ENCODE measurements at regions not wholly inside any gene's neighbourhood (a gene's known extent, or its start where the extent isn't known, plus 50 kb on each side); places are given as distances from the start of the nearest gene placed in this dataset.

DNA sequence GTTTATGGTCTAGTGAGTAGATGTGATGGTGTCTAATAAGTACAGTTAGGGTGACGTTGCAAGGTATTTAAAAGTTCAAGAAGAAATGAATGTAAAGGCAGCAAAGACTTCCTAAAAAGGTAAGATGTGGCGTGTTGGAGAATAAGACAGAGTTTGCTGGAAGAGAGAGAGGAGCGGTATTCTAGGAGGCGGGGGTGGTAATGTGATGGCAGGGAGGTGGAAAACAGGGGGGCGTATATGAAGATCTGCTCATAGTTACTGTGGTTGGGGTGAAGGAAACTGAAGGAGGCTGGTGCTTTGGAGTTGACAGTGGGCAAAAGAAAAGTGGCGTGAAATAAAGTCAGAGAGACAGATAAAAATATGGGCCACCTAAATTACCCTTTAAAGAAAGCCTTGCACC lies 164.9 kb upstream of the LRRN1 start:
- H3K27ac ChIP-seq, result no peak overlapping the region
- no peak overlapping the region for H3K4me3 ChIP-seq

DNA sequence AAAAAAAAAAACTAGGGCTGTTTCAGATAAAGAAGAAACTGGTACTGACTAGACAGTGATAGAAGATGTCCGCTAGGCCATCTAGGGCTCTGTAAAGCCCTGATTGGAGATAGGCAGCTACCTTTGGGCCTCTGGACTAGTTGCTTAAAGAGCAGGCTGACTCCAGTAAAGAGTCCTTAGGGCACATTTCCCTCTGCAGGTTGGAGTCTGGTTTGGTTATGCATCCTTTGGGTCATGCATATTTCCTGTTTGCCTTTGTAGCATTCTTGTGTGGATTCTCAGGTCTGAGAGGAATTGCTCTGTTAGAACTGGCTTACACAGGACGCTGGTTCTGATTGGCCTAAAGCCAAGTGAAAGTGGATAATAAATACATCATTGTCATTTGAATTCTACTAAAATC lies 165.5 kb upstream of the LRRN1 start:
- Histone ChIP-seq H3K27ac (no peak overlapping the region), H3K4me3 (no peak overlapping the region)

GRCh38 chr3:3632449-3632848 lies 166.8 kb upstream of the LRRN1 start:
- H3K27ac ChIP-seq, result no peak overlapping the region

DNA sequence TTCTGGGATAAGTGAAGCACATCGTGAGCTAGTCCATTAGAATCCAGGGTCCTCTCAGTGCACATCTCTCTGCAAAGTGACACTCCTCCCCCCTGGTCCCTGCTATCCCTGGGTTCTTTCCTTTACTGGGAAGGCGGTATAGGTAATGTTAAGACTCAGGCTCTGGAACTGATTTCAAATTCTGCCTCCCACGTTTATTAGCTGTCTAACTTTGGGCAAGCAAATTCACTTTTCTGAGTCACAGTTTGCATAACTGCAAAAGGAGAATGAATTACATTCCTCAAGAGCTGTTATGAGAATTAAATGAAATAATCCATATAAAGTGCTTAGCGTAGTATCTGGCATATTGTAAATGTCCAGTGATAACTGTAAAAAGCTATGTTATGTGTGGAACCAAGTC lies 168.1 kb upstream of the LRRN1 start:
- no peak overlapping the region for H3K4me3 ChIP-seq
- no peak overlapping the region for H3K27ac ChIP-seq

More at GRCh38 chr3:3632449-3632848, 166.8 kb upstream of the LRRN1 start:
- H3K4me3 ChIP-seq, result no peak overlapping the region

DNA sequence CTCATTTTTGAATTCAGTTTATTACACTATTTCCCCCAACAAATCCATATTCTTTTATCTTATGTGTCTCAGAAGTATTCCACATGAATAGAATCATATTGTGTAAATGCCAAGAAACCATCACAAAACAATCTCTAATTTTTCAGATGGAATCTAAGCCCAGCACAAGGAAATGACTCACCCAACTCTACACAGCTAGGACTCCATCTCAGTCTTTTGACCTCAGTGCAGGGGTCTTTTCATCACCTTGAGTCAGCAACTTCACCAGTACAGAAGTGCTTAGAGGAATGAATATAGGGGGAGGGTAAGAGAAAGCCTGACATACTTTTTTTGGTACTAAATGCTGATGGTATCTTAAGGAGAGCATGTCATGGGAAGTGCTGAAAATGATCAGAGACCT lies 169.3 kb upstream of the LRRN1 start:
- H3K27ac ChIP-seq, result no peak overlapping the region
- no peak overlapping the region for H3K4me3 ChIP-seq

GRCh38 chr3:3628676-3629328 lies 170.4 kb upstream of the LRRN1 start:
- H3K4me3 ChIP-seq, result no peak overlapping the region
- no peak overlapping the region for H3K27ac ChIP-seq

DNA sequence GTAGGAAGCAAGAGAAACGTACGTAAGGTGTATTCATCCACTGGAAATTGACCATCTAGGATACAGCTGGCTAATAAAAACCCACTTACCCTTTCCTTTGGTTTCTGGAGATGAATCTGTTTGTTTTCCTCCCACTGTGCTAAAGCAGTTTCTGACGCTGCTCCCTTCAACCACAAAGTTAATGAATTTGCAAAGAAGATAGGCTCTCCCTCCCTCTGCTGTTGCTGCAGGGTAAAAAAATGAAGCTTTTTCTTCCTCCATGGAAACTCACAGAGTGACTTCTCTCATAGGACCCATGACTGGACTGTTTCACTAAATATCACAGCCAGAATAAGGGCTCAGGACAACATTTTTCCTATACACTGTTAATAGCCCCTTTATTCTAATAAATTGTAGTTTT lies 172.1 kb upstream of the LRRN1 start:
- H3K27ac ChIP-seq, result no peak overlapping the region

GRCh38 chr3:3625544-3626271 lies 173.5 kb upstream of the LRRN1 start:
- no peak overlapping the region for H3K27ac ChIP-seq

More for the DNA sequence above, 172.1 kb upstream of the LRRN1 start:
- no peak overlapping the region for H3K4me3 ChIP-seq

DNA sequence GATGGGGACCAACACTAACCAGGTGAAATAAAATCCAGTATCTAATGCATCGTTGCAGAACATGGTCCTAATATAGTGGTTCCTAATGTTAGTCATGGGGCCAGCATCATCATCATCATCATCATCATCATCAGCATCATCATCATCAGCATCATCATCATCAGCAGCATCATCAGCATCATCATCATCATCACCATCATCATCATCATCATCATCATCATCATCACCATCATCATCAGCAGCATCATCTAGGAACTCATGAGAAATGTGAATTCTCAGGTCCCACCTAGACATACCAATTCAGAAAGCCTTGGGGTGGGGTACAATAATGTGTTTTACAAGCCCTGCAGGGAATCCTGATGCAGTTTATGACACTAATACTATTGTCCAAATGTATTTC lies 179.4 kb upstream of the LRRN1 start:
- no peak overlapping the region for H3K27ac ChIP-seq

More at GRCh38 chr3:3625544-3626271, 173.5 kb upstream of the LRRN1 start:
- no peak overlapping the region for H3K4me3 ChIP-seq

GRCh38 chr3:3618623-3619022 lies 180.6 kb upstream of the LRRN1 start:
- Histone ChIP-seq H3K4me3 (no peak overlapping the region), H3K27ac (no peak overlapping the region)

More for the DNA sequence above, 179.4 kb upstream of the LRRN1 start:
- no peak overlapping the region for H3K4me3 ChIP-seq

DNA sequence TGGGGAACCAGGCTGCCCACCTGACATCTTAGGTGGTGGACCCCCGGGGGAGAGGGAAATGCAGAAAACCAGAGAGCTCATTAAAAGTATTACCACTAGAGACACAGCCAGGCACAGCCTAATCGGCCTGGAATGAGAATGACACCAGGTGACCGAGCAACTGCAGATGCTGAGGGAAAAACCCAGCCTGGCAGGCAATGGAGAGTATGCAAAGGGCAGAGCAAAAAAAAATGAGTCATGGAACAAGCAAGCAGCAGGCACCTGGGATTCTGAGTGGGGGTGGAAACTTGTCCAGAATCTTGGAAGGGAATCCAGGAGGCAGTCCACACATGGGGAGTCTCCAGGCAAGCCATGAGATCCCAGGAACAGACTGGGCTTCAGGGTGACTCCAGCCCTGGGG lies 183.7 kb upstream of the LRRN1 start:
- H3K27ac ChIP-seq, result no peak overlapping the region
- H3K4me3 ChIP-seq, result no peak overlapping the region

GRCh38 chr3:3610581-3611298 lies 188.5 kb upstream of the LRRN1 start:
- no peak overlapping the region for H3K4me3 ChIP-seq

GRCh38 chr3:3606321-3606720 lies 192.9 kb upstream of the LRRN1 start:
- Histone ChIP-seq H3K4me3 (no peak overlapping the region), H3K27ac (no peak overlapping the region)

More at GRCh38 chr3:3610581-3611298, 188.5 kb upstream of the LRRN1 start:
- no peak overlapping the region for H3K27ac ChIP-seq

DNA sequence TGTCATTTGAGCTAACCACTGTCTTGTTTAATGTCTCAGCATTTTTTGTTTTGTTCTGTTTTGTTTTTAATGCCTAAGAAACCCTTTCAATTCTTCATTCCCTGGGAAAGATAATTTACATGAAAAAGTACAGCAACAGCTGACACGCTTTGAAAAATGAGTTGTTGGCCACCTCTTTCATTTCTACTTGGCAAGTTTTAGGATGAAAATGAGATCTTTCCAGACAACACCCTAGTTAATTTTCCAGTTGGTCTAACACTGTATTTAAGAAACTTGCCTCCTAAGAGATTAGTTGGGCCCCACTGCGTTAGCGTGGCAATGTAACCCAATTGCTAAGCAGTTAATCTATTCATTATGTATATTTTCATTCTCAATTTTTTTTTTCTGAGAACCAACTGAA lies 194.0 kb upstream of the LRRN1 start:
- no peak overlapping the region for H3K4me3 ChIP-seq
- no peak overlapping the region for H3K27ac ChIP-seq

DNA sequence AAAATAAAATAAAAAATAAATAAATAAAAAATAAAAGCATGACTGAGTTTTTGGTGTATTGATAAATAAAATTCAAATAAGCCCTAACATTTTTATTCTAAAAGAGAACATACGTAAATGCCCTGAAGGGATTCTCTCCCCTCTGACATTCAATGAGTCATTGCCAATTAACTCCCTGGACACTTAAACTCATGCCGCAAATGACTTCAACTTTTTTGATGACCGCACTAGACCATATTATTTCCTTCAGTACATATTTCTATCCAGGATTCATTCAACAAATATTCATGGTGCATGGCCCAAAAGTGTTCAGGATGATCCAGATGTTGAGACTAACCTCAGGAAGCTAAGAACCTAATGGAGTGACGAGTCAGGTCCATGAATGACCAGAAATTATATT lies 195.9 kb upstream of the LRRN1 start:
- Histone ChIP-seq H3K27ac (no peak overlapping the region), H3K4me3 (no peak overlapping the region)

DNA sequence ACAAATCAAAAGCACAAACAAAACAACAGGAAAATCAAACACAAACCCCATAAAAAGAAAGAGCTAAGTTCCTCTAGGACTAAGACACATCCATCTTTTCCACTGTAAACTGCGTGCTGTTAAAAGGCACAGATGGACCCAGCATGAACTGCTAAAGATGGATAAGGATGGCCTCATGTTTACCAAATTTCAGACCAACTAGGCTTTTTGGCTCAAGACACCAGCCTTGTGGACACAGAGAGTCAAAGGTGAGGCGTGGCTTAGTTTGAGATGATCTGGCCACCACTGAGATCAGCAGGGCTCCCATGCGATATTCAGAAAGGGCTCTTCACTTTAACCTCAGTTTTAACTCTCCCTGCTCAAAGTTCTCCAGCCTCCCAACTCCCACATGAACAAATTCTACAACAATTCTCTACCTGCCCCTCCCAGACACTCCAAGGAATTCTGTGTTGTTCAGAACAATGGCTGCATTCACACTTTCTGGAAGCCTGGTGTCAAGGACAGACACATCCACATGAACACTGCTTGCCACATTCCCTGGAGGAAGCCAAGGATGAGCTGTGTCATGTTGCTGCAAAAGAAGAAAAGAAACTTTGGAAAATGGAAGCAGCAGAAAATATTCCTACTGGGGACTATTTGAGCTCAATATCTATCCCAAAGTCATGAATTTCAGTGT lies 198.4 kb upstream of the LRRN1 start:
- Histone ChIP-seq H3K4me3 (no peak overlapping the region), H3K27ac (peak overlapping the region in 1 of 21 experiments; percentile 15)

DNA sequence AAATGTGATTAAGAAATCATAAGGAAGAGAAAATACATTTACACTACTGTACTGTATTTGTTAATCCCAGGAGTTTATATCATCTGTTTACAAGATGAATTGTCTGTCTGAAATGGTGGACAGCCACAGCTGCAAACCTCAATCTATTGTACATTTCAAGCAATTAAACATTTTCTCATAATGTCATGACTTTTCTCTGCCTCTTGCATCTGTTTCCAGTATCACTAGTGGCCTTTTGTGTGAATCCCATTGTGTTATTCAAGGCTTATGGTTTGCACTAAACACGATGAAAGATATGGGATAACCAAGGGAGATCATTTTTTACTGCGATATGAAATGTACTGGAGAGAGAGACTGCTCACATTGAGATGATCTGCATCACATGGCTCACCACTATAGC lies 200.2 kb upstream of the LRRN1 start:
- Histone ChIP-seq H3K27ac (no peak overlapping the region), H3K4me3 (no peak overlapping the region)

GRCh38 chr3:3594986-3595385 lies 204.2 kb upstream of the LRRN1 start:
- Histone ChIP-seq H3K4me3 (no peak overlapping the region), H3K27ac (no peak overlapping the region)

- Histone ChIP-seq H3K4me3 (no peak overlapping the region), H3K27ac (no peak overlapping the region)
Observed at GRCh38 chr3:3589715-3590130, 209.5 kb upstream of the LRRN1 start.

GRCh38 chr3:3587647-3587972 lies 211.6 kb upstream of the LRRN1 start:
- H3K4me3 ChIP-seq, result no peak overlapping the region
- no peak overlapping the region for H3K27ac ChIP-seq

All from skin epidermis (tissue), 12 donors.